HG03432 (cell line): ENCODE measurements at regions not wholly inside any gene's neighbourhood (a gene's known extent, or its start where the extent isn't known, plus 50 kb on each side); places are given as distances from the start of the nearest gene placed in this dataset.
"Not testable (repeated sequence)": the region's sequence is repeated elsewhere in the genome, so short reads cannot be mapped to it uniquely, and the experiment has no call there.

ENCODE experiments used
- ATAC-seq: cut with Tn5 transposase; IDR thresholded peaks from one replicate; pipeline ENCODE4 v1.9.1; 2021; ENCODE audit warnings: mild to moderate bottlenecking, moderate library complexity; ENCODE audit not compliant: unreplicated experiment

DNA sequence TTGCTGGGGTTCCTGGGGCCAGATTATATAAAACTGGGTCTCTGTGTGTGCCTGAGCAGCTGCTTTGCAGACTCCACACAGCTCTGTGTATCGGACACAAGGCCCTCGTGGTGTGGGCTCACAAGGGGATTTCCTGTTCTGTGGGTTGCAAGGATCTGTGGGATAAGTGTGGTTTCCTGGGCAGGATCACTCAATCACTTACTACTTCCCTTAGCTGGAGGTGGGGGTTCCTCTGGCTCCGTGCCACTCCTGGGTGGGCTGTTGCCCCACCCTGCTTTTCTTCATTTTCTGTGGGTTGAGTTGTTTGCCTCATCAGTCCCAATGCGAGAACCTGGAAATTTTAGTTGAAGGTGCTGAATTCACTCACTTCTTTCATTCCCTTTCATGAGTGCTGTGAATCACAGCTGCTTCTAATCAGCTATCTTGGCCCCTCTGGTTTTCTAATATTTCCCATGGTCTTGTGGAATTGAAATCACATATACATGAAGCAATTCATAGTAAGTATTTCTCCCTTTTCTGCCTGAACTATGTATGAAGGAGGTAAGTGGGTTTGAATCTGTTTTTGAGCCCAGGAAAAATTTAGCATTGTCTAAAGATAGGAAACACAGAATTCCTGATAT, 196.3 kb downstream of the DCDC2C start:
- no peak for ATAC-seq

DNA sequence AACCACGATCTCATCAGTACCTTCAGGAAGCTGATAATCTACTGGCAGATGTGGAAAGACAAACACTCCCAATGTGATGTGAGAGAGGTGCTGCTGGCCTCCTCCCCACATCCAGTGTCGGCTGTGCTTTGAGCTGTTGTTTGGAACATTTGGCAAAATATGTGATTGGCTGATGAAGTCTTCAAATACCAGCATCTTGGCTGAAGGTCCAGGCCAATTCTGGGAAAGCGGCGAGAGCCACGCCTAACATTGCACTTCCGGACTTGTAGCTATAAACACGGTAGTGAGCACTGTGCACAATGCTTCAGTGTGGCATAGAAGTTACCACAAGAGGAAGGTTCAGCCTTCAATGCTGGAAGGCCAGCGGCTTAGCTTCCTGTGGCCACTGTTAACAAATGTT, 198.8 kb downstream of the DCDC2C start:
- no peak for ATAC-seq

DNA sequence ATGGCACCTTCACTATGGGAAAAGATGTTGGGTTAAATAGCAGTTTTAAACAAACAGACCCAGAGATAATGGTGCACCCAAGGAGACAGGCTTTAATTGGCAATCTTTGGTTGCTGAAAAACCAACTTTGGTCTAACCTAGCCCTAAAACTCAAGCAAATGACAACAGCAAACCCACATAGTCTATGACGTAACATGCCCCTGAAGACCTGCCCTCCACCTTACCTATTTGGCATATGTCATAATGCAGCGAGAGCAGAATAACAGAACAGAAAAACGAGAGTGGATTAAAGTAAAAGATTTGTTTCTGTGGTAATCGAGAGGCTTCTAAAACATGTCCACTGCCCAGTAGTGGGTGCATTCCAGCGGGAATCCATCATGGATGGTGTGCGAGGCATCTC, 200.7 kb downstream of the DCDC2C start:
- ATAC-seq = no peak

DNA sequence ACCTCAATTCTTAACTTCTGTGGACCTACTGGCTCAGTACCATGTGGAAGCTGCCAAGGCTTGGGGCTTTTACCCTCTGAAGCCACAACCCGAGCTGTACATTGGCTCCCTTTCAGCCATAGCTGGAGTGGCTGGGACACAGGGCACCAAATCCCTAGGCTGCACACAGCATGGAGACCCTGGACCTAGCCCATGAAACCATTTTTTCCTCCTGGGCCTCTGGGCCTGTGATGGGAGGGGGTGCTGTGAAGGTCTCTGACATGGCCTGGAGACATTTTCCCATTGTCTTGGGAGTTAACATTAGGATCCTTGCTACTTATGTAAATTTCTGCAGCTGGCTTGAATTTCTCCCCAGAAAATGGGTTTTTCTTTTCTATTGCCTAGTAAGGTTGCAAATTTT, 205.1 kb downstream of the DCDC2C start:
- not testable (repeated sequence) for ATAC-seq

DNA sequence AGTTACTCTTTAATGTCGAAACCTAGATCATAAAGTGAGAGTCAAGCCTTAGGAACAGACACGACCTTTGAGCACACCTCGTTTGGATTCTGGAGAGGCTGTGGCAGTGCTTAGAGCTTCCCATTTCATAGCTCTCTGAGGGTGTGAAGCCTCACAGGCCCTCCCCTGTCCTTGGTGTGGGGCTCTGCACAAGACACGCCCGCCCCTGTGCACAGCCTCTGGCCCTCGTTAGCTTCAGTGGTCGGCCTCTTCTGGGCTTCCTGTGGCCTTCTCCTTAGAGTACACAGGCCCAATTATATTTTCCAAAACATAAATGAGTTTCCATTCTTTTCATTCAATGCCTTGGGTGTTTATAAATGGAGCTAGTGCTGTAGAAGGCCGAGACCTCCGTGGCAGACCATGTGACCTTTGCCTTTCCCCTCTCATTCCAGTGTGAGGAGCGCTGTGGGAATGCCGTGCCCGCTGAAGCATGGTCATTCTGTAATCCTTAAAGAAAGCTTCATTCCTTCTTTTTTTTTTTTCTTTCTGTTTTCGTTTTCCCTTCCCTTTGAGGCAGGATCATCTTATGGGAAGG, 208.6 kb downstream of the DCDC2C start:
- ATAC-seq = no peak

DNA sequence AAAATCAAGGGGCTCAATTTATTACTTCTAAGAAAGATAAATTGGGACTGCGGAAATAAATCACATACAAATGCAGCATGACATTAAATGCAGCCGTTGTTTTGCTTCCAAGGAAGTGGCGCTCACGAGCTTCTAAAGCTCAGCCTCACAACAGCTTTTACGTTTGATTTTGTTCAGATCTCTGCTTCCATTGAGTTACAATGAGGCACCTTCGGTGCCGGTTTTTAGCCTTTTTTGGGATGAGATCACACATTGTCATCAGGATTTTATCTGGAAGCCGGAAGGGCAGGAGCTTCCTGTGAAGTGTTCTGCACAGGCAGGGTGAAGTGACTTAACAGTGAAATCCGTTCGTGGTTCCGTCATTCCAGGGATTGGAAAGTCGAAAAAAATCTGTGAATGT, 209.8 kb downstream of the DCDC2C start:
- ATAC-seq = no peak

DNA sequence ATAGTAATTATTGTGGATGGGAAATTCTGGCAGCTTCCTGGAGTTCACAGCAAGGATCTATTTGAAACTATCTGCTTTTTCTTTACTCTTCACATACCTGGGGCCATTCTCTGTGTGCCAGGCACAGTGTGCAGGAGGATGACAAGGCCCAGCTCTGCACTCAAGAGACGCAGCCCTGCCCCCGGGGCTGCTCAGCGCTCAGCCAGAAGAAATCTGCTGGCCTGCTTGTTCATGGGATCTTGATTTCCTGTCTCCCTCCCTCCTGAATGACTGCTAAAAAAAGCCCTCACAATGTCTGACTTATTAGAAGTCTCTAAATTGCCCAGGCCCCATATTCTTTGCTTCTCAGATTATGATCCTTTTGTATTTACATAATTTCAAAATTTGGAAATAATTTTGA, 210.9 kb downstream of the DCDC2C start:
- ATAC-seq = no peak

DNA sequence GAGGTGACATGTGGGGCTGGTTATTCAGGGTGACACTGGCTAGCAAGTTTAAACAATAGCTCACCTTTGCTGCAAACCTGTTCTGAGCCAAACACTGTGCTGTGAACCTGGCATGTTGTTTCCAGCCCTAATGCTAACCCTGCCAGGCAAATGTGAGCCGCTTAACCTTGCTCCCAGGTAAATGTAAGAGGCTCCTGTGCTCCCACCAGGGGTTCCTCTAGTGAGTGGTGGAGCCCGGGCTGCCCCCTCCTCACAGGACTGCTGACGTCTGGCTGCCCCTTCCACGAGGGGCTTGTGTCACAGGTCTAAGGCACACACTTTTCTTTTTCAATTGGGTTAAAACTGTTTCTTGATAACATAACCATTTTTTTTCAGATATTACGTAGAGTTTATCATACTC, 223.7 kb downstream of the DCDC2C start:
- no peak for ATAC-seq

DNA sequence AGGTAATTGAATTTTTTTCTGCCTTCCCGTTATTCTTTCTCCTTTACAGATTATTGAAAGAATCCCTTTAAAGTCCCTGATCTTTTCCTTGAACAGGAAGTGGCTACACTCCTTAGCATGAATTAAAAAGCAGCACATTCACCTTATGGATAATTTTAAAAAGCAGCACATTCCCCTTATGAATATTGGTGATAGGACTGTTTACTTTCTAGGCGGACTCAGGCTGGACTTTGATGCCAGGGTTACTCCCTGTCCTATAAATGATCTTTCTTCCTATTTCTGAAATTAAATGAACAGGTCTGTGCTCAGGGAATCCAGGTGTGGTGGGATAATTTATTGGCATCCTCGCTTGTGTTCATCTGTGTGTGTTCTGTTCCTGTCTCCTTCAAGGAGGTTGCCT, 226.0 kb downstream of the DCDC2C start:
- no peak for ATAC-seq

DNA sequence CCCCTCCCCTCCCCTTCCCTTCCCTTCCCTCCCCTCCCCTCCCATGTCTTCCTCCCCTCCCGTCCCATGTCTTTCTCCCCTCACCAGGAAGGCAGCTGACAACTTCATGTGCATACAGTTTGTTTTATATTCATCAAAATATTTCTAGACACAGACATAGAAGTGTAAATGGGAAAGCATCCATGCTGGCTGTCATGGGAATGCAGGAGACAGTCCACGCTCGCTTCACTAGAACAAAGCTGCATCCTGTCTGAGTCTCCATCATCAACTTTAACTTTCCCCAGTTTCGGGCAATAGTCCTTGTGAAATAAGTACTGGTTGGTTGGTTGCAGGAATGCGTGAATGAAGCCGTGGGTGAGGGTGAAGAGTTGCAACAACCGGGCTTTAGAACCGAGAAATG, 226.9 kb downstream of the DCDC2C start:
- ATAC-seq = no peak

DNA sequence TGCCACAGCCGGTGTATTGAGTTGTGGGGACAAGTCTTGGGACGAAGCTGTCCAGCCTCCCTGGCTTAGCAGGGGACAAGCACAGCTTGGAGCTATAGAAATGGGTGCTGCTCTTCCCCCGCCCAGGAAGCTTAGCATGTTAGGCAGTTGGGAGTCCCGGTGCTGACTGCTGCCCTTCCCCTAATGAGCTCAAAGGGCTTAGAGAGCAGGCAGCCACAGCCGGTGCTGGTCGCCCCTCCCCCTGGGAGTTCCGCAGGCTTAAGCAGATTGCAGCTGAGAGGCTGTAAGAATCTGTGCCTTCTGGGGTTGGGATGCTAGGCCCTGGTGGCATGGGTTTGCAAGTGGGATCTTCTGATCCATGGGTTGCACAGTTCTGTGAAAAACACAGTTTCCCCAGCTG, 237.3 kb downstream of the DCDC2C start:
- no peak for ATAC-seq

DNA sequence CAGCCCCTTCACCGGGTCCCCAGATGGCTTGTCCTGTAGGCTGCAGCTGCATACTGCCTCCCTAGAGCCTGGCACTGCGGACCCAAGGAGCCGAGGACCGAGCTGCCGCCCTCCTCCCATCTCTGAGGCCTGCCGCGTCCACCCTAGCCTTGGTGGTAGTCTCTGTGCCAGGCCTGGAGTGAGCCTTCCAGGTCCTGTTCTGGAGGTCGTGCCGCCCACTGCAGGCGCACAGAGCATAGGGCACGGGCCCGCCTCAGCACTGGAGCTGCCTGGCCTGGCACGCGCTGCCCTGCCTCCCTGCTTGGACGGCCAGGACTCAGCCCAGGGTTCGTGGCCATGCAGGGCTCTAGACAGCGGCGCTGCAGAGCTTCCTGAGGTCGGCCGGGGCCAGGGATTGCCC, 239.5 kb downstream of the DCDC2C start:
- no peak for ATAC-seq

DNA sequence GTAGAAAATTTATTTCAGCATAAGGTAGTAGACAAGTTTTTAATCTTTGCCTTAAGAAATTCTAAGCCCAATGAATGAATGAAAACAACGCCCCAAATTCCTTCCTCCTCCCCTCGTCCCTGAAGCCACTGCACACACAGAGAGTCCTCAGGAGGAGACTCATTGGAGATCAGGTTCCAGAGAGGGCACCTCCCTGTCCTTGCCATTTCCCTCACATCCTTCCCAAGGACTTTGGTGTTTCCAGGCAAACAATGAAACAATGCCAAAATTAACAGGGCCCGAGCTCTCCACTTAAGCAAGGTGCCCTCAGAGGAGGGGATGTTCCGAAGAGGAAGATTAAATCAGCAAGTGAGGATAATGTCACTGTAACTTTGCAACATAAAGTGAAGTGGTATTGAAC, 240.7 kb downstream of the DCDC2C start:
- no peak for ATAC-seq

DNA sequence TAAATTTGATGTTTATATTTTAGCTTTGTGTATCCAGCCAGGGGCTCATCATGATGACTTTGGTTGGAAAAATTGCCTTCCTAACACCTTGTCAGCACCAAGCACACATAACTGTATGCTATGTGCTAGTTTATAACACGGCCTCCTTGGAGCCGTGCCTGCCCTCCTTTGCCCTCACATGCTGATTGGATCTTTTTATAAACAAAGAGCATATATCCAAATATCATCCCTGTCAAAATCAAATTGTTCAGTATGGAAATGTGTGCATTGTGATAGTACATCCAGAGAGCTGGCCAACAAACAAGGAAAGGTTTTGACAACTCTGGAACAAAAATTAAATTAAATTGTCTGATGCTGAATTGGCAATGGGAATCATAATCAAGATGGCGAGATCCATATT, 241.5 kb downstream of the DCDC2C start:
- ATAC-seq = no peak

DNA sequence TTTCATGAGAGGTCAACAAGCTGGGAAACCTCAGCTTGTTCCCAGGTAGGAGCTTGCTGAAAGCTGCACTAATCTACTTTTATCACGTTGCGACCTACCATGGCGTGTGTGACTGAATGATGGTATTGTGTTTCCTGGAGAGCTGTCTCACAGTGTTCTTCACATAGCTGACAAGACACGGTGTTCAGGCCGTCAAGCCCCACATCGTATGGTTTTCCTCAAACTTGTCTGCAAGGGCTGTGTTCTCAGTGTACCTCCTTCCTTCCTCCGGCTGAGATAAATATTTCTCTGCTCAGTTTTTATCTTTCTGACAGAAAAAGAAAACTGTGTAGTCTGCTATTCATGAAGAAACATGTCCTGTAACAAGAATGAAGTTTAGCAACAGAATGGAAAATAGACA, 244.8 kb downstream of the DCDC2C start:
- ATAC-seq = no peak

DNA sequence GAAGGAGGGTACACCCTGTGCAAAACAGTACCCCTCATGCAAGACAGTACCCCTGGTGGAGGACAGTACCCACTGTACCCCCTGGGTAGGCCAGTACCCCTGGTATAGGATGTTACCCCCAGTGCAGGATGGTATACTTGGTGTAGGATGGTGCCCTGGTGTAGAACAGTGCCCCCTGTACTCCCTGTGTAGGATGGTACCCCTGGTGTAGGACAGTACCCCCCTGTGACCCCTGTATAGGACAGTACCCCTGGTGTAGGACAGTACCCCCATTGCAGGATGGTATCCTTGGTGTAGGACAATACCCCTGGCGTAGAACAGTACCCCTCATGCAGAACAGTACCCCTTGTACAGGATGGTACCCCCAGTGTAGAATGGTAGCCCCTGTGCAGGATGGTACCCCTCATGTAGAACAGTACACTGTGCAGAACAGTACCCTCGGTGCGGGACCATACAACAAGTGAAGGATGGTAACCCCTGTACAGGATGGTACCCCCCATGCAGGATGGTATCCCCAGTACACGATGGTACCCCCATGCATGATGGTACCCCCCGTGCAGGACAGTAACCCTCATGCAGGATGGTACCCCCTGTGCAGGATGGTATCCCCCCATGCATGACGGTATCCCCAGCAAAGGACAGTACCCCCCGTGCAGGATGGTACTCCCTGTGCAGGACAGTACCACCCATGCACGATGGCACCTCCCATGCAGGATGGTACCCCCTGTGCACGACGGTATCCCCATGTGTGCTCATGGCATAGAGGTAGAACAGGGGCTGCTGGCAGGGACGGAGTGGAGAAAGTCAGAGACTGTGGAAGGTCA, 248.0 kb downstream of the DCDC2C start:
- no peak for ATAC-seq

DNA sequence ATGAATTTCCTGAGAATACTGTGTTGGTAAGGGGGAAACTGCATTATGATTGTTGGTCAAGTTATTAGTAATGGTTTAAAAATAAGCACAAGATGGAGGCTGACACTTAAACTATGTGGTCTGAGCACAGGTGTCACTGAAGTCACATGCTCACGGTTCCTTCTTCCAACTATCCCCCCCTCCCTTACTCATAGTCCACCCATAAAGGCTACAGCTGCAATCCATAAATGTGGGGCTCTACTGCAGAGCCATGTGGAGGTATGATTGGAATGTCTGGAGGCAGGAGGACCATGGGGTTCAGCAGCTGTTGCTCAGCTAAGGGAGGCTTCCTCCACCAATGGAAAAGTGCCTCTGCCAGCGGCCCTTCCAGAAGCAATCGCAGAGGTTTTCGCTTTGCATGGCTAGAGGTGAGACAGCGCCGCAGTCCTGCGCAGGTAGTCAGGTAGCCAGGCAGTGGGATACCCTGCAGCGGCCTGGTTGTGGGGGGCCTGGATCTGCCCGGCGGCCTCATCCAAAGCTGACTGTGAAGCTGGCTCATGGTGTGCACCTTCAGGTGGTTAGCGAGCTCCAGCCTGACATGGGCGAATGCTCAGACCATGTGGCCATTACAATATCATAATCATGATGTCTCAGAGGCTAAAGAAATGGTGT, 249.6 kb downstream of the DCDC2C start:
- ATAC-seq = no peak

DNA sequence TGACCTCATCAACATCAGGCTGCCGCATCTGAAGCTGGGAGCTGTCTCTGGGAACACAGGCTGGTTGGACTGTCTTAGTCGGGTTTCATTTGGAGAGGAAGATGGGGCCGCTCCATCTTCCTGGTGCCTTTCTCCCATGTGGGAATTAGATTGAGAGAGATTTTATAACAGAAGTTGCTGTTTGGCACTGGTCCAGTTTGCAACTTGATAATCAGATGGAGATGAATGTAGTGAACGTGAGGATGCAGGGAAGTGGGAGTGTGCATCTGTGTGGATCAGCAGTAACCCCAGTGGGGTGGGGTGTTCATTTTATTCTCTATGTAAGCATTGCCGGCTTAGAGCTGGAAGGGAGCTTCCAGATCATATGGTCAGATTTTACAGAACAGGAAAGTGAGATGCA, 250.9 kb downstream of the DCDC2C start:
- ATAC-seq = no peak

DNA sequence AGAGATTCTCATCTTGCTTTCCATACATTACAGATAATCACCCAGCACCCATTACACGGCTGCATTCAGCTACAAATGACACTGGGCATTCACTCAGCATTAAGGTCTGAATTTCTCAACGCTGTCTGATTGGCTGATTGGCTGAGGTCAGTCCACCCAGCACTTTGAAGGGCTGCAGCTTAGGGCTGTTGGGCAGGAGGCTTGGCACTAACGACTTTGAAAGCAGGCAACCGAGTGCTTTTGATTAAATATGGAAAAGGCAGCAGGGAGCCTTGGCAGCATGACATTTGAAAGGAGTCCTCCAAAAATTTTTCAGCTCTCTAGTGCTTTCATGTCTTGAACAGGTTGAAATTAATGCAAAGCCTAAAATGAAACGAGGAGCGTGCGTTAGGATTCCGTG, 253.0 kb downstream of the DCDC2C start:
- no peak for ATAC-seq

DNA sequence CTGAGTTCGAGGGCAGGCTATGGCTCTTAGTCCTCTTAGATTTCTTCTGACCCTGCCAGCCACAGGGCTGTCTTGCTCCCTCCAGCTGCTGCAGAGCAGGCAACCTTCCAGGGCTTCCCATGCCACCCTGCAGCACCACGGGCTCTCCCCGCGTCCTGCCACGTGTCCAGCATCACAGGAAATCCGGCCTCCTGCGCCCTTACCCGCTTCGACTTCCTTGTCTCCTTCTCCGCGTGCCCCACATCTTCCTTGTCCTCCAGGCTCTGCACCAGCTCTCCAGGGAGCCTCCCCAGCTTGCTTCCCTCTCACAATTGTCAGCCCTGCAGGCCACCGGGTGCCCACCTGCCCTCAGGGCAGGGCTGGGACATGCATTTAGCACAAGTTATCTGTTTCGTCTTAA, 253.5 kb downstream of the DCDC2C start:
- no peak for ATAC-seq

DNA sequence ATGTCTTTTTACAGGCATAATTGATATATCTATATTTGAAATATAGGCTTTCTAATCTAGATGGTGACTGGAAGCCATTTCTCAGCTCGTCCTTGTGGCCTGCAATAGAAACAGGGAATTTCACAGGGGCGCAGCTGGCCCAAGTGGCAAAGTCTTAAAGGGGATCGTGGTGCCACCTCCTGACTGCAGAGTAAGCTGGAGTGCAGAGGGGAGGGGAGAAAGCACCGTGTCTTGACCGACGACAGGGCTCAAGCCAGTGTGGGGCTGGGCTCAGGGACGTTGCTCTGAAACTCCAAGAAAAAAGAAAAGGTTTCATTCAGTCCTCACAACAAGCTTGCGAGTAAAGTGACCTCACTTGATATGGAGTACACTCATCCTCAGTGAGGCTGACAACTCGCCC, 255.1 kb downstream of the DCDC2C start:
- no peak for ATAC-seq

DNA sequence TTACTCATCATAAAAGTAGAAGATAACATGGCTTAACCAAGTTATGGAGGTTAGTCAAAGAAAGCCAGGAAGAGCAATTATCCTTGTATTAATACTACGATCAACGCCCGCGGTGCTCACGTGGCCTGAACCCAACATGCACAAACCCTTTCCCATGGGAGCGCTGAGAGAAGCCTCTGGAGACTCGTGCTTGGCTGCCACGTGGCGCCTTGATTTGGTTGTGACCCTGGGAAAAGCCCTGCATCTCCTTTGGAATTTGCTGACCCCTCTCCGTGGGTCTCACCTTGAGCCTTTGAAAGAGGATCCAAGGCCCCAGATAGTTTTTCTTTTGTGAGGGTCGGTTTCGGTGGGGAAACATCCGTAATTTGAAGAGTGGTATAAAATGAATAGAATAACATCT, 255.6 kb downstream of the DCDC2C start:
- no peak for ATAC-seq
